ENCODE measurements at regions not wholly inside any gene's neighbourhood (a gene's known extent, or its start where the extent isn't known, plus 50 kb on each side); places are given as distances from the start of the nearest gene placed in this dataset.

GRCh38 chr14:53460544-53460943 is 307.4 kb upstream of the DDHD1 start:
- intact Hi-C loops (cut with micrococcal nuclease), result no loop called here
- Histone ChIP-seq H3K36me3 (replicated peaks in 1 of 2; ENCODE audit: control insufficient read depth in 1 of 2, insufficient read depth in 2 of 2, low read length in 2 of 2) (no peaks in the 10 kb centered on the region), H3K4me2 (replicated peaks; ENCODE audit: extremely low read depth, low read length, poor library complexity, severe bottlenecking) (no peak overlapping the region), H2AFZ (ENCODE audit: insufficient read depth, low read depth, low read length, poor library complexity, severe bottlenecking) (no peak overlapping the region), H3K27ac (ENCODE audit: low read depth in 1 of 2, low read length in 2 of 2) (no peak overlapping the region), H4K20me1 (ENCODE audit: insufficient read depth, low read length) (no peaks in the 10 kb centered on the region), H3K9ac (ENCODE audit: insufficient read depth, low read length, poor library complexity, severe bottlenecking) (no peak overlapping the region), H3K79me2 (ENCODE audit: insufficient read depth, low read length) (no peaks in the 10 kb centered on the region), H3K4me3 (replicated peaks in 1 of 3; ENCODE audit: low read depth in 2 of 3, low read length in 3 of 3) (no peak overlapping the region), H3K27me3 (ENCODE audit: control insufficient read depth in 2 of 2, insufficient read depth in 2 of 2, low read length in 2 of 2) (no peaks in the 10 kb centered on the region), H3K9me3 (replicated peaks in 1 of 2; ENCODE audit: control insufficient read depth in 1 of 2, insufficient read depth in 1 of 2, low read length in 2 of 2) (no peaks in the 10 kb centered on the region), H3K4me1 (ENCODE audit: control insufficient read depth in 1 of 2, insufficient read depth in 2 of 2, low read length in 2 of 2) (no peaks in the 10 kb centered on the region)
- whole genome bisulfite sequencing (ENCODE audit: insufficient coverage), result no CpG with 5 or more reads among the region's 1 CpG
- TF ChIP-seq CTCF (IDR thresholded peaks at IDR 0.05), result no peak
- H3K9me3 Mint-ChIP-seq, result peaks cover 0 to 10% (median 4%) of the 10 kb centered on the region in 7 donors
- no peaks in the 10 kb centered on the region for H3K36me3 Mint-ChIP-seq
- DNase-seq, result no peak
- H3K27me3 Mint-ChIP-seq (ENCODE audit: low read depth in 3 of 3), result no peaks in the 10 kb centered on the region
- no peak overlapping the region for H3K27ac Mint-ChIP-seq
- no peaks in the 10 kb centered on the region for H3K4me1 Mint-ChIP-seq
- no peak overlapping the region for H3K4me3 Mint-ChIP-seq

GRCh38 chr14:53458368-53458814 is 305.3 kb upstream of the DDHD1 start:
- H3K27me3 ChIP-seq (ENCODE audit: control insufficient read depth in 2 of 2, insufficient read depth in 2 of 2, low read length in 2 of 2), result no peaks in the 10 kb centered on the region
- no peak overlapping the region for H3K27ac ChIP-seq (ENCODE audit: low read depth in 1 of 2, low read length in 2 of 2)
- Mint-ChIP-seq H3K4me3 (no peak overlapping the region), H3K27ac (no peak overlapping the region), H3K27me3 (ENCODE audit: low read depth in 3 of 3) (no peaks in the 10 kb centered on the region), H3K4me1 (no peaks in the 10 kb centered on the region), H3K36me3 (no peaks in the 10 kb centered on the region), H3K9me3 (peaks cover 0 to 8% (median 2%) of the 10 kb centered on the region in 7 donors)
- 89% methylated on average over 2 of the region's 2 CpGs for WGBS (ENCODE audit: insufficient coverage)
- H3K36me3 ChIP-seq (replicated peaks in 1 of 2; ENCODE audit: control insufficient read depth in 1 of 2, insufficient read depth in 2 of 2, low read length in 2 of 2), result no peaks in the 10 kb centered on the region
- no peak overlapping the region for H3K4me3 ChIP-seq (replicated peaks in 1 of 3; ENCODE audit: low read depth in 2 of 3, low read length in 3 of 3)
- no peak overlapping the region for H3K4me2 ChIP-seq (replicated peaks; ENCODE audit: extremely low read depth, low read length, poor library complexity, severe bottlenecking)
- no peak overlapping the region for H2AFZ ChIP-seq (ENCODE audit: insufficient read depth, low read depth, low read length, poor library complexity, severe bottlenecking)
- no peak overlapping the region for H3K9ac ChIP-seq (ENCODE audit: insufficient read depth, low read length, poor library complexity, severe bottlenecking)
- no peak for TF ChIP-seq CTCF (IDR thresholded peaks at IDR 0.05)
- intact Hi-C loops (cut with micrococcal nuclease), result no loop called here
- no peak for DNase-seq
- H3K4me1 ChIP-seq (ENCODE audit: control insufficient read depth in 1 of 2, insufficient read depth in 2 of 2, low read length in 2 of 2), result no peaks in the 10 kb centered on the region
- no peaks in the 10 kb centered on the region for H3K79me2 ChIP-seq (ENCODE audit: insufficient read depth, low read length)
- H3K9me3 ChIP-seq (replicated peaks in 1 of 2; ENCODE audit: control insufficient read depth in 1 of 2, insufficient read depth in 1 of 2, low read length in 2 of 2), result no peaks in the 10 kb centered on the region
- no peaks in the 10 kb centered on the region for H4K20me1 ChIP-seq (ENCODE audit: insufficient read depth, low read length)

Data from CD14-positive monocyte (primary cell).